ENCODE measurements at regions not wholly inside any gene's neighbourhood (a gene's known extent, or its start where the extent isn't known, plus 50 kb on each side); places are given as distances from the start of the nearest gene placed in this dataset.

DNA sequence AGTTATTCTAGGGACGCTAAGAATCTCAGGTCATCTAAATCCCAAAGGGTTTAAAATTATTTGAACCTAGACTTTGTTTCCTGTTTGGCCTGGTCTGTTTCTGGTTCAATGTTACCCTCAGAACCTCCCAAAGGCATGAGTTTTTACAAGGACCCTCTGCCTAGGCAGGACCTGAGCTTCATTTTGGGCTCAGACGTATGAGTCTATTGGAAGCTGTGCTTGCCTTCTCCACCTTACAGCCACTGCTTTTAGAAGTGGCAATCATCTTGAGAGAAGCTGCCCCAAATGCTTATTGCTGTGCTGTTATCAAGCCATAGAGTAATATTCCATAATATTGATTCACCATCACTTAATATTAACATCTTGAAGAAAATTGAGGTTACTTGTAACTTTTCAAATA is 510.4 kb downstream of the TLE4 start:
- TF ChIP-seq EP300 (IDR thresholded peaks at IDR 0.05) (no peak), POLR2AphosphoS5 (IDR thresholded peaks at IDR 0.05) (no peak)
- TF ChIP-seq, protein P1, sequence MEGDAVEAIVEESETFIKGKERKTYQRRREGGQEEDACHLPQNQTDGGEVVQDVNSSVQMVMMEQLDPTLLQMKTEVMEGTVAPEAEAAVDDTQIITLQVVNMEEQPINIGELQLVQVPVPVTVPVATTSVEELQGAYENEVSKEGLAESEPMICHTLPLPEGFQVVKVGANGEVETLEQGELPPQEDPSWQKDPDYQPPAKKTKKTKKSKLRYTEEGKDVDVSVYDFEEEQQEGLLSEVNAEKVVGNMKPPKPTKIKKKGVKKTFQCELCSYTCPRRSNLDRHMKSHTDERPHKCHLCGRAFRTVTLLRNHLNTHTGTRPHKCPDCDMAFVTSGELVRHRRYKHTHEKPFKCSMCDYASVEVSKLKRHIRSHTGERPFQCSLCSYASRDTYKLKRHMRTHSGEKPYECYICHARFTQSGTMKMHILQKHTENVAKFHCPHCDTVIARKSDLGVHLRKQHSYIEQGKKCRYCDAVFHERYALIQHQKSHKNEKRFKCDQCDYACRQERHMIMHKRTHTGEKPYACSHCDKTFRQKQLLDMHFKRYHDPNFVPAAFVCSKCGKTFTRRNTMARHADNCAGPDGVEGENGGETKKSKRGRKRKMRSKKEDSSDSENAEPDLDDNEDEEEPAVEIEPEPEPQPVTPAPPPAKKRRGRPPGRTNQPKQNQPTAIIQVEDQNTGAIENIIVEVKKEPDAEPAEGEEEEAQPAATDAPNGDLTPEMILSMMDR (IDR thresholded peaks at IDR 0.05), result no peak
